DOHH2 (cell line): ENCODE measurements at regions not wholly inside any gene's neighbourhood (a gene's known extent, or its start where the extent isn't known, plus 50 kb on each side); places are given as distances from the start of the nearest gene placed in this dataset.

ENCODE experiments used
- H3F3A ChIP-seq: fragments of 200-600 bp; sonication (generic), shearing (Covaris generic); 2 replicates; pipeline ENCODE4 v1.6.0; 2016; ENCODE audit warnings: antibody characterized with exemption, mild to moderate bottlenecking; ENCODE audit not compliant: control insufficient read depth, insufficient read depth
- H3K27ac ChIP-seq: fragments of 200-600 bp; sonication (generic); 2 replicates; pipeline ENCODE4 v1.5.1; 2014; ENCODE audit warnings: low read depth, mild to moderate bottlenecking, low read length, moderate library complexity
- H3K27me3 ChIP-seq: fragments of 200-600 bp; sonication (generic); 2 replicates; pipeline ENCODE4 v1.6.1; 2014; ENCODE audit warnings: mild to moderate bottlenecking, low read length, mixed read lengths; ENCODE audit not compliant: control insufficient read depth
- H3K36me3 ChIP-seq: fragments of 200-600 bp; sonication (generic); 2 replicates; pipeline ENCODE4 v1.6.1; 2014; ENCODE audit warnings: mild to moderate bottlenecking, low read length, moderate library complexity, mixed read lengths; ENCODE audit not compliant: control insufficient read depth
- H3K4me1 ChIP-seq: fragments of 200-600 bp; sonication (generic); 2 replicates; pipeline ENCODE4 v1.6.1; 2014; ENCODE audit warnings: mild to moderate bottlenecking, low read length, mixed read lengths; ENCODE audit not compliant: control insufficient read depth
- H3K4me2 ChIP-seq: fragments of 200-600 bp; sonication (generic); 2 replicates; pipeline ENCODE4 v1.6.0; 2014; ENCODE audit warnings: mild to moderate bottlenecking, low read length, moderate library complexity
- H3K4me3 ChIP-seq: fragments of 200-600 bp; sonication (generic); 2 replicates; pipeline ENCODE4 v1.5.1; 2014; ENCODE audit warnings: mild to moderate bottlenecking, low read length, mixed read lengths
- H3K79me2 ChIP-seq: fragments of 200-600 bp; sonication (generic); 2 replicates; pipeline ENCODE4 v1.6.1; 2014; ENCODE audit warnings: mild to moderate bottlenecking, low read length, mixed read lengths; ENCODE audit not compliant: control insufficient read depth
- H3K9me2 ChIP-seq: fragments of 200-600 bp; sonication (generic); replicated peaks from 2 replicates; pipeline ENCODE4 v1.6.1; 2014; ENCODE audit warnings: mild to moderate bottlenecking, low read length, mixed read lengths; ENCODE audit not compliant: control insufficient read depth
- H3K9me3 ChIP-seq: fragments of 200-600 bp; sonication (generic); 2 replicates; pipeline ENCODE4 v1.6.1; 2014; ENCODE audit warnings: antibody characterized with exemption, low read length, mixed read lengths; ENCODE audit not compliant: control insufficient read depth, insufficient read depth
- H4K20me1 ChIP-seq: fragments of 200-600 bp; sonication (generic); 2 replicates; pipeline ENCODE4 v1.6.0; 2014; ENCODE audit warnings: low read depth, mild to moderate bottlenecking, antibody characterized with exemption, low read length, moderate library complexity; ENCODE audit not compliant: control insufficient read depth, insufficient read depth
- EZH2phosphoT487 ChIP-seq: fragments of 200-600 bp; sonication (generic); IDR thresholded peaks from 2 replicates; pipeline ENCODE4 v1.6.1; 2017; ENCODE audit warnings: borderline replicate concordance, mild to moderate bottlenecking, antibody characterized with exemption, low read length, moderate library complexity, mixed read lengths
- TF ChIP-seq, protein P1 (sequence below): fragments of 200-600 bp; sonication (generic); IDR thresholded peaks from one replicate; pipeline ENCODE4 v1.5.1; 2014; ENCODE audit warnings: antibody characterized with exemption, mild to moderate bottlenecking, low read depth, low read length; ENCODE audit not compliant: poor library complexity, severe bottlenecking

DNA sequence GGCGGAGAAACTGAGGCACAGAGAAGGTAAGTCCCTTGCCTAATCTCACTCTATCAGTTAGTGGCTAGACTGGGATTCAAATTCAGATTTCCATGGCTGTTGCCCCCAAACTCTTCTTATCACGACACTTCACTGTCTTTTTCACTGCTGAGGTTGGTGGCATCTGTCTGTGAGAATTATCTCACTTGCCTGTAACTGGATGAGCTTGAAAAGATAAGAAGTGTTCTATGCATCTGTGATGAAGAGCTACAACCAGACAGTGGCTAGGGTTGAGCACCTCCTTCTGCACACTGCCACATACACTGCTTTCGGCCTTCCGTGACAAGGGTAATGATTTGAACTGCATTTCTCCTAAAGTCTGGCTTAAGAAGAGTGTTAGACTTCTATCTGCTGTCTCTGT is 107.9 kb upstream of the TEX13D start:
- H4K20me1 ChIP-seq = no peaks in the 10 kb centered on the region
- H3K36me3 ChIP-seq = no peaks in the 10 kb centered on the region
- H3K27ac ChIP-seq = no peak overlapping the region
- no peaks in the 10 kb centered on the region for H3K9me3 ChIP-seq
- H3K4me2 ChIP-seq = no peak overlapping the region
- no peaks in the 10 kb centered on the region for H3K27me3 ChIP-seq
- H3F3A ChIP-seq = no peaks in the 10 kb centered on the region
- H3K4me1 ChIP-seq = no peaks in the 10 kb centered on the region
- TF ChIP-seq, protein P1, sequence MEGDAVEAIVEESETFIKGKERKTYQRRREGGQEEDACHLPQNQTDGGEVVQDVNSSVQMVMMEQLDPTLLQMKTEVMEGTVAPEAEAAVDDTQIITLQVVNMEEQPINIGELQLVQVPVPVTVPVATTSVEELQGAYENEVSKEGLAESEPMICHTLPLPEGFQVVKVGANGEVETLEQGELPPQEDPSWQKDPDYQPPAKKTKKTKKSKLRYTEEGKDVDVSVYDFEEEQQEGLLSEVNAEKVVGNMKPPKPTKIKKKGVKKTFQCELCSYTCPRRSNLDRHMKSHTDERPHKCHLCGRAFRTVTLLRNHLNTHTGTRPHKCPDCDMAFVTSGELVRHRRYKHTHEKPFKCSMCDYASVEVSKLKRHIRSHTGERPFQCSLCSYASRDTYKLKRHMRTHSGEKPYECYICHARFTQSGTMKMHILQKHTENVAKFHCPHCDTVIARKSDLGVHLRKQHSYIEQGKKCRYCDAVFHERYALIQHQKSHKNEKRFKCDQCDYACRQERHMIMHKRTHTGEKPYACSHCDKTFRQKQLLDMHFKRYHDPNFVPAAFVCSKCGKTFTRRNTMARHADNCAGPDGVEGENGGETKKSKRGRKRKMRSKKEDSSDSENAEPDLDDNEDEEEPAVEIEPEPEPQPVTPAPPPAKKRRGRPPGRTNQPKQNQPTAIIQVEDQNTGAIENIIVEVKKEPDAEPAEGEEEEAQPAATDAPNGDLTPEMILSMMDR = no peak
- TF ChIP-seq EZH2phosphoT487 = no peak
- no peaks in the 10 kb centered on the region for H3K9me2 ChIP-seq
- H3K4me3 ChIP-seq = no peak overlapping the region
- H3K79me2 ChIP-seq = no peaks in the 10 kb centered on the region

GRCh38 chrX:124226129-124226528 is 106.3 kb upstream of the TEX13D start:
- H3K27me3 ChIP-seq = no peaks in the 10 kb centered on the region
- no peak overlapping the region for H3K27ac ChIP-seq
- no peaks in the 10 kb centered on the region for H3K36me3 ChIP-seq
- H3K9me2 ChIP-seq = no peaks in the 10 kb centered on the region
- H3K9me3 ChIP-seq = no peaks in the 10 kb centered on the region
- no peaks in the 10 kb centered on the region for H3K4me1 ChIP-seq
- H3K4me2 ChIP-seq = no peak overlapping the region
- TF ChIP-seq, protein P1 = no peak
- no peak for TF ChIP-seq EZH2phosphoT487
- no peaks in the 10 kb centered on the region for H3F3A ChIP-seq
- no peak overlapping the region for H3K4me3 ChIP-seq
- no peaks in the 10 kb centered on the region for H3K79me2 ChIP-seq
- H4K20me1 ChIP-seq = no peaks in the 10 kb centered on the region

DNA sequence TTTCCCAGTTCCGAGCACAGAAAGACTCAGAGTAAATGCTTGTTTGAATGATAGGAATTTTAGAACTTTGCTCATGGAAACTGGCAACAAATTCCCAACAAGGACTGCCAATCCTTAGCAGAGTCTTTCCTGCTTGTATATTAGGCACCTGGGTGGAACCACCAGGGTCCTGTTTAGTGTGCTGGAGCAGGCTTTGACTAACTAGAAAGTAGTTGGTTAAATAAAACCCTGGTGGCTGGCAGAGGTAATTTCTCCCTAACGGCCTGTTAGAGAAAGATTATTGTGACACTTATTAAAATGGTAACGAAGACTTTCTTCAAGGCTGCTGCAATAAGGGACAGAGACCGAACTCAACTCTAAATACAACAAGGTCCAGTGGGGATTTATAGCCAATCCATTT is 103.6 kb upstream of the TEX13D start:
- no peak for TF ChIP-seq EZH2phosphoT487
- TF ChIP-seq, protein P1 = no peak
- H3K9me3 ChIP-seq = no peaks in the 10 kb centered on the region
- H3K4me3 ChIP-seq = no peak overlapping the region
- H3K4me2 ChIP-seq = no peak overlapping the region
- no peaks in the 10 kb centered on the region for H3K27me3 ChIP-seq
- H3K9me2 ChIP-seq = no peaks in the 10 kb centered on the region
- H3K79me2 ChIP-seq = no peaks in the 10 kb centered on the region
- H4K20me1 ChIP-seq = no peaks in the 10 kb centered on the region
- H3K36me3 ChIP-seq = no peaks in the 10 kb centered on the region
- no peak overlapping the region for H3K27ac ChIP-seq
- no peaks in the 10 kb centered on the region for H3K4me1 ChIP-seq
- H3F3A ChIP-seq = no peaks in the 10 kb centered on the region

DNA sequence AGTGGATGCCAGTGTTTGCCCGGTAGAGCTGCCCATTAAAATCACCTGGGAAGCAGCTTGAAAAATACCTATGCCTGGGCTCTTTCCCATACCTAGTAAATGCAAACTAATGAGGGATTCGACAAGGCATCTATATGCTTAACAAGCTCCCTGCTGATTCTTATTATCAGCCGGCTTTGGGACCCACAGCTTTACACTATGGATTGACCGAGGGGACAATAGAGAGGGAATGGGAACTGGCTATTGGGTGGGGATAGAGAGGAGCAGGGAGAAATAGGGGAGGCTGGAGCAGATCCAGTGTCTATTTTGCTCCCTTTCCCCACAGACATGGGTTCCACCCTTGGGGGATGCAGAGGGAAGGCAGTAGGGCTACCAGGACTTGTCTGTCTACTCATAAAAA is 103.1 kb upstream of the TEX13D start:
- H3K9me2 ChIP-seq = no peaks in the 10 kb centered on the region
- H3K36me3 ChIP-seq = no peaks in the 10 kb centered on the region
- no peak for TF ChIP-seq EZH2phosphoT487
- TF ChIP-seq, protein P1 = no peak
- no peaks in the 10 kb centered on the region for H4K20me1 ChIP-seq
- no peak overlapping the region for H3K4me3 ChIP-seq
- H3K4me1 ChIP-seq = no peaks in the 10 kb centered on the region
- H3F3A ChIP-seq = no peaks in the 10 kb centered on the region
- no peak overlapping the region for H3K27ac ChIP-seq
- H3K4me2 ChIP-seq = no peak overlapping the region
- H3K79me2 ChIP-seq = no peaks in the 10 kb centered on the region
- no peaks in the 10 kb centered on the region for H3K9me3 ChIP-seq
- no peaks in the 10 kb centered on the region for H3K27me3 ChIP-seq
